T-helper 2 cell treated with Interferon-gamma antibody and Interleukin-4, amounts not matched to agents 5 μg/mL and 100 μg/mL, for 36 hours (primary cell): ENCODE measurements at regions not wholly inside any gene's neighbourhood (a gene's known extent, or its start where the extent isn't known, plus 50 kb on each side); places are given as distances from the start of the nearest gene placed in this dataset.

Source experiments
- DNase-seq: peaks from one replicate; pipeline ENCODE4 v3.0.0; 2021; ENCODE audit warnings: low spot score
- H3K27ac Mint-ChIP-seq: one replicate; pipeline ENCODE4 v1.8.0; 2021; ENCODE audit warnings: mild to moderate bottlenecking, mixed read lengths
- H3K27me3 Mint-ChIP-seq: one replicate; pipeline ENCODE4 v1.8.0; 2021; ENCODE audit warnings: low read depth, mixed read lengths
- H3K36me3 Mint-ChIP-seq: one replicate; pipeline ENCODE4 v1.8.0; 2021; ENCODE audit warnings: low read depth, mixed read lengths
- H3K4me1 Mint-ChIP-seq: one replicate; pipeline ENCODE4 v1.8.0; 2021; ENCODE audit warnings: low read depth, mixed read lengths
- H3K4me3 Mint-ChIP-seq: one replicate; pipeline ENCODE4 v1.8.0; 2022; ENCODE audit warnings: mild to moderate bottlenecking, moderate library complexity, mixed read lengths
- H3K9me3 Mint-ChIP-seq: one replicate; pipeline ENCODE4 v1.8.0; 2021; ENCODE audit warnings: mixed read lengths

DNA sequence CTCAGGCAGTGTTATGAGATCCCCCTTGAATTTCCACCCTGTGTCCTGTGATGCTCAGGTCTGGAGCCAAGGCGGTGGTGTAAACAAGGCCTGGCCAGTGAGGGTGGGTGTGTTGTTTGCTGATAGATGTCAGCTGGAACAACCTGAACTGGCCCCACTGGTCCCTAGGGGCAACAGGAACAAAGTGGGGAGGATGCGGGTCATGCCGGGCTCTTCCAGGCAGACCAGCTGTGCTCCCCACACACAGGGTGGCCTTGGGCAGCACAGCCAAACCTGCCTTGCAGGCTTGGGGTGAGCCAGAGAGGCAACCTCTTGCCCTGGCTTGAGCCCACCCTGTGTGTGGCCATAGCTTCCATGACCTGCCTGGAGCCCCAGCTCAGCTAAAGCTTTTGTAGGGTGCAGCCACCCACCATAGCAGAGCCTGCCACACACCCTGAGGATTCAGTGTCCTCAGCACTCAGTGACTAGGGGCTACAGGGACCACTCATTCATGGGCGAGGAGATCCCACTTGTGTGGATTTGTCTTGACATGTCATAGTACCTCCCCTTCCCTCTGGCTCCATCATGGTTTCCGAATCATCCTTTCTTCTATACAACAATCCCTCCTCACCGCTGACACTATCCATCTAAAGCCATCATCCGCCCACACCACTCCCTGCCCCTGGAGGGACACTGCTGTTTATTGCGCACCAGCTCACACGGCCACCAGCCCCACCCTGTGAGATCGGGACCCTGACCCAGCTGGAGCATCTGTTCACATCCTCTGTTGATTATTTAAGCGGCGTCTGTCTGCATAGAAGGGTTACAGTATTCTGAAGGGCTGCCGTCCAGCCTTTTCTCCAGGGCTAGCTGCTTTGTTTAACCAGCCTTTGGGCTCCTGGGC is 268.8 kb downstream of the CYP26B1 start:
- Mint-ChIP-seq H3K27ac (no peak overlapping the region), H3K4me3 (no peak overlapping the region), H3K36me3 (no peaks in the 10 kb centered on the region), H3K4me1 (no peaks in the 10 kb centered on the region), H3K27me3 (no peaks in the 10 kb centered on the region), H3K9me3 (no peaks in the 10 kb centered on the region)
- DNase-seq = no peak

DNA sequence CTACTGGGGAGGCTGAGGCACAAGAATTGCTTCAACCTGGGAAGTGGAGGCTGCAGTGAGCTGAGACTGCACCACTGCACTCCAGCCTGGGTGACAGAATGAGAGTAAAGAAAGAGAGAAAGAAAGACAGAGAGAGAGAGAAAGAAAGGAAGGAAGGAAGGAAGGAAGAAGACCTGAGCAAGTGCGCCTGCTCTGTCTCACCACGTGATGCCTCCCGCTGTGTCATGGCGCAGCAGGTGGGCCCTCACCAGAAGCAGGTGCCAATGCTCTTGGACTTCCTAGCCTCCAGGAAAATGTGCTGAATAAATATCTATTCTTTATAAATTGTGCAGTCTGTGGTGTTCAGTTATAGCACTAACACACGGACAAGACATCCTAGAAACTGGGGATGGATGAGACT is 270.0 kb downstream of the CYP26B1 start:
- DNase-seq = no peak
- no peaks in the 10 kb centered on the region for H3K9me3 Mint-ChIP-seq
- H3K27me3 Mint-ChIP-seq = no peaks in the 10 kb centered on the region
- H3K36me3 Mint-ChIP-seq = no peaks in the 10 kb centered on the region
- no peak overlapping the region for H3K27ac Mint-ChIP-seq
- no peak overlapping the region for H3K4me3 Mint-ChIP-seq
- H3K4me1 Mint-ChIP-seq = no peaks in the 10 kb centered on the region

DNA sequence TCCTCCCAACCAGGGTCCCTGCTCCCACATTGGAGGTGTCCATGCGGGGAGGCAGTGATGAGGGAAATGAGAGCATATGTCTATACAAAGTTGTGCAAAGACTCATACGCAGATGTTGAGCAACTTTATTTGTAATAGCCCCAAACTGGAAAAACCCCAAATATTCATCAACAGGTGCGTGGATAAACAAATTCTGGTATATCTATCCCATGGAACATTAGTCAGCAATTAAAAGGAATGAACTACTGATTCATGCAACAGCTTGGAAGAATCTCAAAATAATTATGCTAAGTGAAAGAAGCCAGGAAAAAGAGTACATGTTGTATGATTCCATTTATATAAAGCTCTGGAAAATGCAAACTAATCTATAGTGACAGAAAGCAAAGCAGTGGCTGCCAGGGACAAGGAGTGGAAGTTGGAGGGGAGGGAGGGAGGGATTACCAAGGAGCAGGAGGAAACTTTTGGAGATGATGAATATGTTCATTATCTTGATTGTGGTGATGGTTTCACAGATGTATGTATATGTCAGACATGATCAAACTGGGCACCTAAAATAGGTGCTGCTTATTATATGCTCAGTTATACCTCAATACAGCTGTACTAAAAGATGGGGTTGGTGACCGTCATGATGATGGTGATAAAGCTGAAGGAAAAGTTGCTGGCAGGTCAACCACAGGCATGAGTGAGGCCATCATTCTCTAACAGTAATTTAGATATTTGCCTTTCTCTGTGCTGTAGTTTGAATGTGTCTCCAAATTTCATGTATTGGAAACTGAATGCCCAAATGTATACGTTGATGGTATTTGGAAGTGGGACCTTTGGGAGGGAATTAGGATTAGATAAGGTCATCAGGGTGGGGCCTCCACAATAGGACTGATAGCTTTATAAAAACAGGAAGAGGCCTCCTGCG is 270.9 kb downstream of the CYP26B1 start:
- H3K4me3 Mint-ChIP-seq = no peak overlapping the region
- no peak for DNase-seq
- no peak overlapping the region for H3K27ac Mint-ChIP-seq
- H3K9me3 Mint-ChIP-seq = no peaks in the 10 kb centered on the region
- H3K27me3 Mint-ChIP-seq = no peaks in the 10 kb centered on the region
- no peaks in the 10 kb centered on the region for H3K36me3 Mint-ChIP-seq
- H3K4me1 Mint-ChIP-seq = no peaks in the 10 kb centered on the region

DNA sequence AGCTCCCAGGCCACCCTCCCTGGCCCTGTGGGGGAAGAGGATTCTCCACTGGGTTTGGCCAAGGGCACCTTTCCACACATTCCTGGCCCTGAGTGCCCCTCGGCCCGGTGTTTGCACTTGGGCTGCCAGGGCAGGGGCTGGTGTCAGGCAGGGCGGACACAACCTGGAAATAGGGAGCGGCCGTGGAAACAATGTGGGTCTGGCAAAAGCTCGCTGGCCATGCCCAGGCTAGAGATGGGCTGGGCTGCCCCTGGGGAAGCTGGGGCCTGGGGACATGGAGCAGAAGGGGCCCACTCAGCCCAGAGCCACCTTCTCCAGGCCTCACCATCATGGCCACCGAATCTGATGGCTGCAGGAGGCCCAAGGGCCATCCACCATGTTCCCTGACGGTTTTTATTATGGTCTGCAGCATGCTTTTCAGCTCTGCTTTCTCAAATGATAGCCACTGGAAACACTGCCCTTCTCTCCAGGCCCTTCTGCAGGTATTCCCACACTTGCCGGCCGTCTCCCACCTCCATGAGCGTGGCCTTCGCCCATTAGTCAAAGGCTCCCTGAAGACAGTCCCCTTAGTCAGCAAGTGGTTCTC is 275.1 kb downstream of the CYP26B1 start:
- Mint-ChIP-seq H3K36me3 (no peaks in the 10 kb centered on the region), H3K4me1 (no peaks in the 10 kb centered on the region), H3K27ac (no peak overlapping the region), H3K4me3 (no peak overlapping the region), H3K9me3 (no peaks in the 10 kb centered on the region), H3K27me3 (no peaks in the 10 kb centered on the region)
- DNase-seq = no peak

DNA sequence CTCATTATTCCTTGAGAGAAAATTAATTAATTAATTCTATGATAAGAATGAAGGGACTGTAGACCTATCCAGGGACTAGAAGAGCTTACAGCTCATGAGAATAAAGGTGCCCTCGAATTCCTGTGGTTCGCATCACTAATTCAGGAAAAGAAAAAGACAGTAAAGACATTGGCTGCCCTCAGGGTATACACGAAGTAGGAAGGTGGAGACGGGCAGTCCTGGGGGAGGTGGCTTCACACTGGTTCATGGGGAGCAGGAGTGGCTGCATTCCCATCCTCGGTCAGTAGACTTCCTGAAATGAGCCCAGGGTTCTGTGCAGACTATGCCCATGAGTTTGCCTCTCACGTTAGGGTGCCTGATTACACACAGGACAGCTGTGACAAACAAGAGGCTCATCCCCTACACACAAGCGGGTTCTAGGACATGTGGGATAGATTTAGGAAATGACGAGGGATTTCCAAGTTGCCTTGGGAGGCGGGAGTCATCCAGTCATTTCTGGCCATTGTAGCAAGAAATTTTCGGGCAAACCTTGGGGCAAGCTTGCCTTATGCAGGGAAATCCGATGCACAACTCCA is 282.2 kb downstream of the CYP26B1 start:
- no peaks in the 10 kb centered on the region for H3K4me1 Mint-ChIP-seq

DNA sequence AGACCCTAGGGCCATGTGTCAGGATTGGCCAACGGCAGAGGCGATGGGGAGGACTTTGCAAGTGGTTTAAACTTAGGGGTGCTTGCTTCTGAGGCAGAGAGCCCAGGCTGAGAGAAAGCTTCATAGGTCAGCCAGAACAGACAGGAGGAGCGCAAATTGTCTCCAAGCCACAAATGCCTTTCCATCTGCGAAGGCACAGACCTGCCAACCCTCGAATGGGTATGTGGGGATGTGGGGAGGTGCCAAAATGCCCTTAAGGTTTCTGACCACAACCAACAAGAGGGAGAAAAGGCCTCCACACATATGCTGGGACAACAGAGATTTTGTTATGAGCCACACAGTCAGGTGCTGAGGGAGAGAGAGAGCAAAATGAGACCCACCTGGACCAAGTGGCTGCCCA is 283.6 kb downstream of the CYP26B1 start:
- Mint-ChIP-seq H3K27me3 (no peaks in the 10 kb centered on the region), H3K27ac (no peak overlapping the region), H3K9me3 (no peaks in the 10 kb centered on the region), H3K4me1 (no peaks in the 10 kb centered on the region), H3K4me3 (no peak overlapping the region), H3K36me3 (no peaks in the 10 kb centered on the region)
- no peak for DNase-seq

More for the DNA sequence above, 282.2 kb downstream of the CYP26B1 start:
- Mint-ChIP-seq H3K27me3 (no peaks in the 10 kb centered on the region), H3K4me3 (no peak overlapping the region), H3K9me3 (no peaks in the 10 kb centered on the region), H3K27ac (no peak overlapping the region), H3K36me3 (no peaks in the 10 kb centered on the region)
- DNase-seq = no peak

DNA sequence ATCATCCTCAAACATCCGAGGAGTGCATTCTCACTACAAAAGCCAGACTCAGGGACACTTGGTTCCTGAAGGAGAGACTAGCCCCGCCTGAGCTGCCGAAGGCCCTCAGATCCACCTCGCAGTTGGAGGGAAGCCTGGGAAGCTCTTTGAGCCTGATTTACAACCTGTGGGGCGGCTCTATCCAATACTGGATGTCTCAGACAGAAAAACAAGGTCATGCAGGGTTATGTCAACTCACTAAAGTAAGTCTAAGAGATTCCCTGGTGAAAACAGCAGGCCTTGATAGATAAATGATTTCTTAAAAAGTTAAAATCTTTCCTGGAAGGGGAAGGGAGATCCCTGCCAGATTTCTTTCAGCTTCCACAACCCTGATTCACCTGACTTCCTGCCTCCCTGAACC is 284.3 kb downstream of the CYP26B1 start:
- no peaks in the 10 kb centered on the region for H3K9me3 Mint-ChIP-seq
- no peak overlapping the region for H3K27ac Mint-ChIP-seq

DNA sequence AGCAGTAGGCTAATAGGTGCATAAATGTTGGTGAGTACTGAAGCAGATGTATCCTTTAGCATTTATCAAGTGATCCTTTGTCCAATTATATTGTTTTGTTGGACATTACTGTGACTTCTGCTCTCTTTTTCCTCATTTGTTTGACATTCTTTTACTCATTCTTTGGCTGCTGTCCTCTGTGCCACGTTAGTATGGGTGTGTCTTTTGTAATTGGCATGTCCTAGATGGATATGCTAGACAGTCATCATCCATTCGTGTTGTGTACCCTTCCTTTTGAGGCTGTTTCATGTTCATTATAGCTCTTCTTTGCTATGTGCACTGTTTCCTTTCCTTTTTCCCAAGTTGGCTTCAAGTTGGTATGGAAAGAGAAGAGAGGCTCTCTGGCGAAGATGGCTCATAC is 284.7 kb downstream of the CYP26B1 start:
- no peaks in the 10 kb centered on the region for H3K27me3 Mint-ChIP-seq
- no peaks in the 10 kb centered on the region for H3K36me3 Mint-ChIP-seq
- no peak for DNase-seq
- H3K4me1 Mint-ChIP-seq = no peaks in the 10 kb centered on the region
- no peak overlapping the region for H3K27ac Mint-ChIP-seq
- H3K9me3 Mint-ChIP-seq = no peaks in the 10 kb centered on the region
- no peak overlapping the region for H3K4me3 Mint-ChIP-seq

More for the DNA sequence above, 284.3 kb downstream of the CYP26B1 start:
- Mint-ChIP-seq H3K27me3 (no peaks in the 10 kb centered on the region), H3K36me3 (no peaks in the 10 kb centered on the region), H3K4me3 (no peak overlapping the region), H3K4me1 (no peaks in the 10 kb centered on the region)
- DNase-seq = no peak

DNA sequence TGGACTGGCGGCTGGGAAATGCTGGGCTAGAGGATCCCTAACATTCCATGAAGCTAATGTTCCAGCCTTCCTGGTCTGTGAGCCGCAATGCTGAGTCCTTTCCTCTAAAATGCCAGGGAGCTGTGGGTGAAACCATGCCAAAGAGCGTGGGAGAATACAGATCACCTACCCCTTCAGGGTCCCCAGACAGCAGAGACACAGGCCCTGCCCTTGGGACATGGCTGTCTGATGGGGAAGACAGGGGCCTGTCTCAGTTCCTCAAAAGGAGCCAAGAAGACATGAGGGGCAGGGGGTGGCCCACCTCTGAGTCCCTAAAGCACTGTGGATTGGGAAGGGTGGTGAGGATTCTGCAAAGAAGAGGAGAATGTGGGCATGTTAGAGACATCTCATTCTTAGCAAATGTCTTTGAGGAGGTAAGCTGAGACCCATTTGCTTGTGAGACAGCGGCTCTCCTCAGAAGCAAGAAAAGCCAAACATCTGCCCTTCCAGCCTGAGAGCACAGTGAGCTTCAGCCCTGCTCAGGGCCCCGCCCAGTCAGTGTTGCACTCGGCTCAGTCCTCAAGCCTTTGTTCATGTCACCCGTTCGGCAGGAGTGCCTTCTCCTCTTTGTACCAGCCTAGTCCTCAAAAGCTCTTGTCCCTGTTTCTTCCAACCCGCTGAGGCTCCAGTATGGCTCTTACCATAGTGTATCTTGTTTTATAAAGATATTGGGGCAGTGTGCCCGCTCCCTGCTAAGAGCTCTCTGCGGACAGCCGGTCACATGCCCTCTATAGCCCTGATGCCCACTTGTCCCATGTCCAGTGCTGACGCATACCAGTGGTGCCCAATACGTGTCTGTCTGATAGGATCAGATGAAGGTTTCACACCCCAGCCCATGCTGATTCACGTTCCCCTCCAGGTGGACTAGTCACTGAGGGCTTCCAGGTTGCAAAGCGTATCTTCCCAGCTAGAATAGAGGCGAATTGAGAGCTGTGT is 286.2 kb downstream of the CYP26B1 start:
- H3K4me1 Mint-ChIP-seq = no peaks in the 10 kb centered on the region
- H3K9me3 Mint-ChIP-seq = no peaks in the 10 kb centered on the region
- H3K4me3 Mint-ChIP-seq = no peak overlapping the region
- DNase-seq = no peak
- no peaks in the 10 kb centered on the region for H3K36me3 Mint-ChIP-seq
- H3K27me3 Mint-ChIP-seq = no peaks in the 10 kb centered on the region
- peak overlapping the region; percentile 12 for H3K27ac Mint-ChIP-seq

DNA sequence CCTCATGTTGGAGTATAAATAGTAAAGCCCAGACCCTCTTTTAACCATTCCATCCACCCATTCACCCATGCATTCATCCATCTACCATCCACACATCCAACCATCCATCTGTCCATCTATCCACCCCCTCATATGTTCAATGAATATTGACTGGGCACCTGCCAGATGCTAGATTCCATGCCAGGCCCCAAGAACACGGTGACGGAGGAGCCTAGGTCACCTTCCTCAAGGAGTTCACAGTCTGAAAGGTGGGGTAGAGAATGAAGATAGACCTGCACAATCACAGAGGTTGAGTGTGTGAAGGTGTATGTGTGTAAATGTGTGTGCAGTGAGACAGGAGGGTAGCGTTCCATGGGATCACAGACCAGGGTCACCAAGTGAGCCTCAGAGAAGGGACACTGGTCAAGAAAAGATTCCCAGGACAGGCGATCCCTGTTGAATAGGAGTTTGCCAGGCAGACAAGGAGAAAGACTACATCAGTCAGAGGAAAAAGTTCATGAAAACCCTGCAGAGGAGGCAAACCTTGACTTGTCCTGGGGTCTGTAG is 287.2 kb downstream of the CYP26B1 start:
- Mint-ChIP-seq H3K27me3 (no peaks in the 10 kb centered on the region), H3K9me3 (no peaks in the 10 kb centered on the region), H3K4me3 (no peak overlapping the region), H3K36me3 (no peaks in the 10 kb centered on the region), H3K27ac (no peak overlapping the region), H3K4me1 (no peaks in the 10 kb centered on the region)
- DNase-seq = no peak

DNA sequence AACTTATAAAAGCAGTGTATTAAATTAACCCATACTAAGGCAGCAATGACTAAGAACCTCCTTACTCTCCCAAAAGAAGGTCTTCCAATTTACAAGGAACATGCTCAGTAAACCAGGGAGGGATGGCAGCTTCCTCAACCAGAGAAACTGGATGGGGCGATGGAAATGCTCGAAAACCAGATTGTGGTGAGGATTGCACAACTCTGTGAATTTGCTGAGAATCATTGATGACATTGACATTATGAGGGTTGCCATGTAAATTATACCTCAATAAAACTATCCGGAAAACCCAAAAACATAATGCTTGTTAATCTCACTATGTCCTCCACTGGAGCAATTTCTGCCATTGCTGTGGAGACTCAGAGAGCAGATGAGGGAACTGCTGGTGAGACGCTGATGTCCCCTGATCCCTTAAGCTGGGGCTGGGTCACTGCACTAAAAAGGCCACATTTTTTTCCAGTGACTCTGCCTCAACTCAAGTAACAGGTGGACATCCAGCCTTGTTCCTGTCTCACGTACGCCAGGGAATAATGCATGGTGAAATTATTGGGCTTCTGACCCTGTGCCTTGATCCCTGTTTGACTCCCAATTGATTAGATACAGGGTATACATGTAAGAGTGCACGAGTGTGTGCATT is 288.3 kb downstream of the CYP26B1 start:
- Mint-ChIP-seq H3K27me3 (no peaks in the 10 kb centered on the region), H3K4me1 (no peaks in the 10 kb centered on the region), H3K9me3 (no peaks in the 10 kb centered on the region), H3K36me3 (no peaks in the 10 kb centered on the region), H3K4me3 (no peak overlapping the region), H3K27ac (no peak overlapping the region)
- no peak for DNase-seq

DNA sequence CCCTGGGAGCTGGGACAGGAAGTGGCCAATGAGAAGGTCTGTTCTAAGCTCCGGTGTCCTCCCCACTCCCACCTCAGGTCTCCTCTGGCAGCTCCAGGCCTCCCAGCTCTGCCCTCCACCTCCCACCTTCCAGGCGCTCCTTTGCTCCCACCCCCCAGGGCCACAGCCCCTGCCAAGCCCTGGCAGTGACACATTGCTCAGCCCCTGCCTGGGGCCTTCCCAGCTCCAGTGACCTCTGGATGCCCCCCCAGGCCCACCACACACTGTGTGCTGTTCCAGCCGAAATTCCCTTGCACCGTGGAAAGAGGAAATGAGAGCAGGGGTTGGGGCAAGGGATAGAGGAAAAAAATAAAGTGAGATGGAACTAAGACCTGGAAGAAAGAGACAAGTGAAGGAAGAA is 289.6 kb downstream of the CYP26B1 start:
- no peak overlapping the region for H3K27ac Mint-ChIP-seq
- no peaks in the 10 kb centered on the region for H3K4me1 Mint-ChIP-seq
- no peaks in the 10 kb centered on the region for H3K27me3 Mint-ChIP-seq
- DNase-seq = no peak
- H3K9me3 Mint-ChIP-seq = no peaks in the 10 kb centered on the region
- H3K36me3 Mint-ChIP-seq = no peaks in the 10 kb centered on the region
- no peak overlapping the region for H3K4me3 Mint-ChIP-seq
